ENCODE measurements at regions not wholly inside any gene's neighbourhood (a gene's known extent, or its start where the extent isn't known, plus 50 kb on each side); places are given as distances from the start of the nearest gene placed in this dataset.

GRCh38 chr10:2118201-2118600 is 380.9 kb upstream of the ADARB2 start:
- Mint-ChIP-seq H3K27me3 (ENCODE audit: low read depth) (peaks cover 3% of the 10 kb centered on the region), H3K27ac (no peak overlapping the region), H3K36me3 (ENCODE audit: insufficient read depth in 1 of 3, low read depth in 3 of 3) (peaks cover 3 to 11% (median 9%) of the 10 kb centered on the region in 3 experiments; a peak in 4 of 7 replicates), H3K4me3 (no peak overlapping the region), H3K4me1 (peaks cover 3 to 6% of the 10 kb centered on the region in 2 experiments), H3K9me3 (peaks cover 19% of the 10 kb centered on the region in 2 experiments)
- Histone ChIP-seq H3K23me2 (ENCODE audit: insufficient read length, low read depth, low read length, poor library complexity, severe bottlenecking) (no peaks in the 10 kb centered on the region), H2BK15ac (ENCODE audit: low read depth, low read length) (no peak overlapping the region), H3K23ac (ENCODE audit: insufficient read length, low read depth, low read length) (no peak overlapping the region), H3K4ac (ENCODE audit: low read depth, low read length) (no peak overlapping the region), H3K79me1 (ENCODE audit: insufficient read depth, low read depth, low read length, poor library complexity, severe bottlenecking) (no peaks in the 10 kb centered on the region), H2AFZ (ENCODE audit: low read length) (no peak overlapping the region), H3K18ac (ENCODE audit: insufficient read length, low read depth, low read length) (no peak overlapping the region), H4K8ac (replicated peaks; ENCODE audit: insufficient read length, low read depth, low read length) (no peak overlapping the region), H4K91ac (ENCODE audit: insufficient read length, low read depth, low read length) (no peak overlapping the region), H3K79me2 (ENCODE audit: insufficient read depth, low read length) (no peaks in the 10 kb centered on the region), H2AK5ac (ENCODE audit: insufficient read length, low read length) (no peak overlapping the region), H2BK12ac (ENCODE audit: insufficient read length, low read depth, low read length) (no peak overlapping the region), H3T11ph (ENCODE audit: low read length) (no peak overlapping the region), H3K4me1 (ENCODE audit: insufficient read depth, low read length) (no peaks in the 10 kb centered on the region; the same call in 1 of the 2 replicates), H3K4me2 (ENCODE audit: insufficient read depth, insufficient read length, low read length) (no peak overlapping the region), H2BK120ac (ENCODE audit: low read depth, low read length, poor library complexity, severe bottlenecking) (no peak overlapping the region), H3K9me3 (ENCODE audit: control insufficient read depth, low read depth, low read length) (no peaks in the 10 kb centered on the region), H4K5ac (ENCODE audit: insufficient read length, low read depth, low read length) (no peak overlapping the region), H3K14ac (ENCODE audit: insufficient read depth, low read length) (no peak overlapping the region), H3K9ac (ENCODE audit: extremely low read depth, insufficient read length, low read length) (no peak overlapping the region), H4K20me1 (ENCODE audit: control insufficient read depth, insufficient read depth, insufficient read length) (no peaks in the 10 kb centered on the region), H3K56ac (ENCODE audit: insufficient read length, low read depth, low read length) (no peak overlapping the region), H2BK20ac (ENCODE audit: low read depth, low read length, poor library complexity, severe bottlenecking) (no peak overlapping the region), H3K27ac (ENCODE audit: insufficient read length, low read depth, low read length) (no peak overlapping the region), H3K27me3 (ENCODE audit: insufficient read depth, low read length) (no peaks in the 10 kb centered on the region), H2BK5ac (ENCODE audit: insufficient read length, low read length) (no peak overlapping the region)
- TF ChIP-seq, protein P1, sequence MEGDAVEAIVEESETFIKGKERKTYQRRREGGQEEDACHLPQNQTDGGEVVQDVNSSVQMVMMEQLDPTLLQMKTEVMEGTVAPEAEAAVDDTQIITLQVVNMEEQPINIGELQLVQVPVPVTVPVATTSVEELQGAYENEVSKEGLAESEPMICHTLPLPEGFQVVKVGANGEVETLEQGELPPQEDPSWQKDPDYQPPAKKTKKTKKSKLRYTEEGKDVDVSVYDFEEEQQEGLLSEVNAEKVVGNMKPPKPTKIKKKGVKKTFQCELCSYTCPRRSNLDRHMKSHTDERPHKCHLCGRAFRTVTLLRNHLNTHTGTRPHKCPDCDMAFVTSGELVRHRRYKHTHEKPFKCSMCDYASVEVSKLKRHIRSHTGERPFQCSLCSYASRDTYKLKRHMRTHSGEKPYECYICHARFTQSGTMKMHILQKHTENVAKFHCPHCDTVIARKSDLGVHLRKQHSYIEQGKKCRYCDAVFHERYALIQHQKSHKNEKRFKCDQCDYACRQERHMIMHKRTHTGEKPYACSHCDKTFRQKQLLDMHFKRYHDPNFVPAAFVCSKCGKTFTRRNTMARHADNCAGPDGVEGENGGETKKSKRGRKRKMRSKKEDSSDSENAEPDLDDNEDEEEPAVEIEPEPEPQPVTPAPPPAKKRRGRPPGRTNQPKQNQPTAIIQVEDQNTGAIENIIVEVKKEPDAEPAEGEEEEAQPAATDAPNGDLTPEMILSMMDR (conservative IDR thresholded peaks at IDR 0.05), result no peak
- WGBS (ENCODE audit: extremely low coverage, insufficient read length, low lambda C conversion rate), result no CpG with 5 or more reads among the region's 3 CpGs
- DNase-seq, result no peak
